Stimulated activated CD4-positive, alpha-beta T cell treated with anti-CD3 and anti-CD28 coated beads, Interleukin-12 subunit alpha, Interleukin-12 subunit beta, amount 100 ng/mL, for 4 hours (primary cell): ENCODE measurements at regions not wholly inside any gene's neighbourhood (a gene's known extent, or its start where the extent isn't known, plus 50 kb on each side); places are given as distances from the start of the nearest gene placed in this dataset.
"Not testable (repeated sequence)": the region's sequence is repeated elsewhere in the genome, so short reads cannot be mapped to it uniquely, and the experiment has no call there.

Experiments used
- DNase-seq: peaks from one replicate; pipeline ENCODE4 v3.0.0-alpha.2; 2020

DNA sequence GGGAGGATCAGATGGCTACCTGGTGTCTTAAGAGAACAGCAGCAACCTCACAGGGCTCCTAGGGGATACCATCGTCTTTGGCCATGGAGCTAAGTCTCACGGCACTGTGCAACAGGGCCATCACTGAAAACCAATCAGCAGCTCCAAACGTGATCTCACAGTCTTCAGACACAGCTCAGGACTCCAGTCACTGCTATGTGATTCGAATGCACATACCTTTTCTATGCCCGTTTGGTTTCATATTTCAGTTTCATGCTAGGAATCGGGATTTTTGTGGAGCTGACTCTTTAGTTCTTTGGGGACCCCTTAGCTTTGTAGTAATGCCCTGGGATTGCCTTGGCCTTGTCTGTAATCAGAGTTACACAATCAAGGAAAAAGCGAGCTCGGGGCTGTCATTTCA is 162.8 kb upstream of the CDH11 start:
- no peak for DNase-seq

DNA sequence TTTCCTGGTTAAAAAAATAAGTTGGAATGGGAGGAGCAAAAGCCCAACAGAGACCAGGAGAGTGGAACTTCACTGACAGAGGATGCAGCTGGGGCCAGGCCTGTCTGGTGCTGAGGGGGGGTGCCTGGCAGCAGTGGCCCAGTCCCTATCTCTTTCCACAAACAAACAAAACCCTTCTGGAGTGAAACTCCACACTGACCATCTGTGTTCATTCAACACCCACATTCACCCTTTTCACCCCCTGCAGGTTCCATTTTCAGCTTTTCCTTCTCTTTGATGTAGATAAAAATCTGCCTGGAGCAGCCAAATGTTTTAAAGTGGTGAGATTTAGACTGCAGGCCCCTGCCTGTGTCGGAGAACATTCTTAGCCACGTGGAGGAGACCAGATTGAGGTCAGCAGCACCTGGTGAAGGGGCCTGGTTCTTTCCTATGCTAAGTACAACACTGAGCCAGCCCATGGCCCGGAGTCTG is 161.4 kb upstream of the CDH11 start:
- no peak for DNase-seq

DNA sequence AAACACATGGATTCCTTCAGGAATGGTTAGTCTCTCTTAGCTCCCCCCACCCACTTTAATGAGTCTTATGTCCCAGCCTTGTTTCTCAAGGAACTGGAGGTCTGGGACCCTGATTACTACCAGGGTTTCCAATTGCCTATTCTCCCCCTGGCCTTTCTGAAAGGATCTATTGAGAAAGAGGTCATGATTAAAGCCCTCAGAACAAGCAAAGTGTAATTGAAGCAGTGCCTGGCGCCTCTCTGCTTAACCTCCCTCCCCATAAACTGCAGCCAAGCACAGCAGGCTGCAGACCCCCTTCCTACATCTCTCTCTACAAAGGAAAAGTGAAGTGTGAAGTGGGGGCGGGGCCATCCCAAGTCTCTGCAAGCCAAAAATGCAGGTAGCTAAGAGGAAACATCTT is 159.7 kb upstream of the CDH11 start:
- DNase-seq = no peak

DNA sequence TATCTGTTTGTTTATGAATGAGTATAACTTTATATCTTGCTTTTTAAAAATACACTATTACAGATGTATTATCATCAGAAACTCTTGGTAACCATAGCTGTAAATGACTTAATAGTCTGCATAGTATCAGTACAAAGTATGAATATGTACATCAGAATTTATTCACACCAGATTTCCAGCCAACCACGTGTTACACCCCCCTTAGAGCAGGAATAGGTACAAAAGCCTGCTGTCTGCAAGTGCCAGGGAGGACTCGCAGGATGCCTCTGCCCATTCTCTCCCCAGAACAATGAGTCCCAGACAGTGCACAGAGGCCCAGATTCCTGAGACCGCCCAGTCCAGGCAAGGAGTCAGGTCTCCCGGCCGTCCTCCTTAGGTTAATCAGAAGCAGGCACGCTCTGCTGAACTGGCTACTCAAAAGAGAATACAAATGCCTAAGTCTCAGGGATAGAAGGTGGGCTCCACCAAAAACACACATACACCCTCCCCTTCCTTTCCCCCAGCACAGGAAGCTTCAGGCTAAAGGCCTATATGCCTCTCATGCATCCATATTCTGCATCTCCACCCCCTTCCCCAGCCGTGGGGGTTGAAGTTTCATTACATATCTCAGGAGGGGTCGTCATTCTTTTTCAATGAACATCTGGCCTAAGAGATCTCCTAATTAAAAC is 159.1 kb upstream of the CDH11 start:
- DNase-seq = no peak

DNA sequence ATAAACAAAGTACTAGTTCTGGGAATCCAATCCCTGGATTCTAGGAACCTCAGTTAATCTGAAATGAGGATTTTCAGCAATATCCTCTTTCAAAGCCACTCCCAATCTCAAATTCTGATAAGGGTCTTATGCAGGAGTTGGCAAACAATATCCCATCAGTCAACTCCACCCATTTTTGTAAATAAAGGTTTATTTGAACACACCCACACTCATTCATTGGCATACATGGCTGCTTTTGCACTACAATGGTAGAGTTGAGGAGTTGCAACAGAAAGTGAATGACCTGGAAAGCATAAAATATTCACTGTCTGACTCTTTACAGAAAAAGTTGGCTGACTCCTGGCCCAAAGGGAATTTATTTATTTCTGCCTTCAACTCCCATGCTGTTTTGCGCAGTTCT is 157.7 kb upstream of the CDH11 start:
- DNase-seq = no peak

DNA sequence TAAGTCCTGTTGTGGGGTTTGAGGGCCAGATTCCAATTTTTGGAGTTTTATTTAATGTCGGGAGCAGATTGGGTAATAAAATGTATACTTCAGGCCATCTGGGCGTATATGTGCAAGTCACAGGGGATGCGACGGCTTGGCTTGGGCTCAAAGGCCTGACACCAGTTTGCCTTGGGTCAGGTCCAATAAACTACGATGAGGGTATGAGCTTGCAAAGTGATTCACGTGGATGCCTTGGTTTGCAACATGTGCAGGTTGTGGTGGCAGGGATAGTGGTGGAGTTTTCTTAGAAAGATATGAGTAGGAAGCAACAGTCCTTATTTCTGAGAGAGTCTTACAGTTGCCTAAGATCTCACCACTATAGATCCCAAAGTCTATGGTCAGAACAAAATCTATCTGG is 157.0 kb upstream of the CDH11 start:
- DNase-seq = no peak

DNA sequence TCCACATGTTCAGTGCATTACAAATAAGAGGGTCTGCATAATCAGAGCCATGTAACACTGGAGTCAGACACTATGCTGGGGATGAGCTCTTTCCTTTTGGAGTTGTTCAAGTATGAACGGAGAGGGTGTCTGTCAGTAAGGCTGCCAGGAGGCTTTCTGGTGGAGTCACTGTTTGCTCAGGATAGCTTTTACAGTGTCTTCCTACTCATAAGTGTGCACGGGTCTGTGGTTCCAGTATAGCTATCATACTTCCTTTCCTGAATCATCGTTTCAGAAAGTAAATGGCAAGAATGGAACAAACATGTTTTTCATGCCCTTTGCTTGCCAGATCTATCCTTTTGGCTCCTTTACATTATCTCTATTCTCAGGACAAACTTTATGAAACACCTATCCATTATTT is 152.7 kb upstream of the CDH11 start:
- no peak for DNase-seq

DNA sequence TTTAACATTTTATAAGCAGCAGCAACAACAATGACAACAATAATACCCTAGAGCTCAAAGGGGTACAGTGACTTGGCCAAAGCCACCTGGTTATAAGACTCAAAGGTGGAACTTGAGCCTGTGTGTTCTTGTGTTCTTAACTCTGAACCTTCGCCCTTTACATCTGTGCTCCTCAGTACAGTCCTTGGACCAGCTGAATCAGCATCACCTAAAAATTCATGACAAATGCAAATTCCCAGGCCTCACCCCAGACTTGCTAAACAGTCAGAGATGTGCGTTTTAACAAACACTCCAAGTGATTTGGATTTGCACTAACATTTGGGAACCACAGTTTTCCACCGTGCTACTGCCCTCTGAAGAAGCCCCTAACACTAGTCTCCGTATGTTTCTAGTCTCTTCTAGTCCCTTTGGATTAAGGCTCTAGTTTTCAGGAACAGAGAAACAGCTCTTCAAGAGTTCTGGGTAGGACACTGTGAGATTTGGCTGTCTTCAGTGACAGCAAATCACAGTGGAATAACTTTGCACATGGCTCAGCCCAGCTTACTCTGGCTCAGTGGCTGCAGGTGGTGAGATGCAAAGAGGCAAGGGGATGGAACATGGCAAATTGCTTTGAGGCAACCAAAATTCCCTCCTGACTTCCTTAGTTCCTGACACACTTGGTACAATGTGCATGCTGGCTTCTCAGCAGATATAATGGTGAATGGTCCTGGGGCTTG is 151.0 kb upstream of the CDH11 start:
- DNase-seq = no peak

DNA sequence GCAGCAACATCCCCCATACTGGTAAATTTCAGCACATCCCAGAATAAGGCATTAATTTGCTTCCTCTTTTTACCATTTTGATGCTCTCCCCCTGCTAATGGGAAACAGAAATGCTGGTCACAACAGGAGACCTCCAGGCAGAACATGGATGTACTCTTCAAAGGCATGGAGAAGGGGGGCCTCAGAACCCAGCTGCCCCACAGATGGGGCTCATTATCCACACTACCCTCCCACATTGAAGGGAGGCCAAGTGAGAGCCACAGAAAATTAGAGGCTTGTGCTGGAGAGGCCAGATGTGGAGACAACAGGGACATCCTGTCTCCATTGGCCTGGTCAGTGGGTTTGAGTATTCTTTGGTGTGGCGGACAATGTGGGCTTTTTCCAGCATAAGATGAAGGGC is 150.1 kb upstream of the CDH11 start:
- no peak for DNase-seq

DNA sequence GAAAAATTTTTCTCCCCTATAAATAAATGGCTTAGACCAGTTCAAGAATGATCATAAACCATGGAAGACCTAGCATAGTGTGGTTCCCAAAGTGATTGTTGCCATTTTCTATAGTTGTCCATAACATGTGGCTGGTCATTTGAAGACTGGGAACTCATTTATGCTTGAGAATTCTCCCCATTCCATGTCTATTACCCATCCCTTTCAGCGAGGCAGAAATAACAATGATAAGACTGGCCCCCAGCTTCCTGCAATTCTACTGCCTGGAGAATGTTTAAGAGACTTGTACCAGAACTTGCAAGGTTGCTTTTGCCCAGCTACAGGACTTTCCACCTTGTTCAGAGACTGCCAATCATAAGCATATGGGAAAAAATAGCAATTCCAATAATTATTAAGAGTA is 146.5 kb upstream of the CDH11 start:
- no peak for DNase-seq

DNA sequence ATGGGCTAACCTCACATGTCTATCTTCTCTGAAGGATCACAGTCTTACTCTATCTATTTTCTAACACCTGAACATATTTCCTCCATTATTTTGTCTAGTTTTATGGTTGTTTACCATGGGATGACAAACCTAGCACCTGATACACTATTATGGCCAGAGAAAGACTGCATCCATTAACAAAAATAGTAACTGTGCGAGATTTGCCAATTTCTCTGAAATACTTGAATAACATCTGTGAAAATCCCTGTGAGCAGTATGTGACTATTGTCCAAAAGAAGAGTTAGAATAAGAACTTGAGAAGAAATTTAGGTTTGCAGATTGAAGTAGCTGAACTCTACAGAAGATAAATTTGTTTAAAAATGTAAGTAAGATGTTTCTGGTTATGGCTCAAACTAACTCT is 142.0 kb upstream of the CDH11 start:
- DNase-seq = no peak

DNA sequence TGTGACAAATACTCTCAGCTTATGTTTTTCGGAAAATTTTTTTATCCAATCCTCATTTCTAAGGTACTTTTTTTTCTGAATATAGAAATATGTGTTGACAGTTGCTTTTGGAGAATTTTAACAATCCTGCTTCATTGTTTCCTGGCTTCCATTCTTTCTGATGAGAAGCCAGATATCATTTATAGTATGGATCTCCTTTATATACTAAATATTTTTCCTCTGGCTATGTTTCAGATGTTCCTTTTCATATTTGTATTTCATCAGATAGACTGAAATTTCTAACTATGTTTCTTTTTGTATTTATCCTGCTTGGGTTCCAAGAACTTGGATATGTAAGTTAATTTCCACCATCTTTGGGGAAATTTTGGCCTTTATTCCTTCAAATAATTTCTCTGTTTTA is 138.9 kb upstream of the CDH11 start:
- no peak for DNase-seq

DNA sequence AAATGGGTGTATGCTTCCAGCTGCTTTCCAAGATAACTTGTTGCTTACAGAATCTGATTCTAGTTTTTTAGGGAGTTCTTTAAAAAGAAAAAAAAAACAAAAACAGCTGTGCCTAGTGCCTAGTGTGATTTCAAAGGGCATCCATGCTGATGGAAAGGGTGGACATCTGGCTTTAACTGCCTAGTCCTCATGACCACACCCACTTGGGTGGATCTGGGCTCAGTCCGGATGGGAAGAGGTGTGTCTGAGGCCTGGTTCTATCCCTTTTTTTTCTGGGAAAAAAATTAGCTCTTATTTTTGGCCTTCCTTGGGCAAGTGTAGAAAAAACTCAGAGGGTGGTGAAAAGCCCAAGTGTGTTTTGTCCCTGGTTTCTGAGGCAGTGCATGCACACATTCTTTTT is 132.3 kb upstream of the CDH11 start:
- no peak for DNase-seq

DNA sequence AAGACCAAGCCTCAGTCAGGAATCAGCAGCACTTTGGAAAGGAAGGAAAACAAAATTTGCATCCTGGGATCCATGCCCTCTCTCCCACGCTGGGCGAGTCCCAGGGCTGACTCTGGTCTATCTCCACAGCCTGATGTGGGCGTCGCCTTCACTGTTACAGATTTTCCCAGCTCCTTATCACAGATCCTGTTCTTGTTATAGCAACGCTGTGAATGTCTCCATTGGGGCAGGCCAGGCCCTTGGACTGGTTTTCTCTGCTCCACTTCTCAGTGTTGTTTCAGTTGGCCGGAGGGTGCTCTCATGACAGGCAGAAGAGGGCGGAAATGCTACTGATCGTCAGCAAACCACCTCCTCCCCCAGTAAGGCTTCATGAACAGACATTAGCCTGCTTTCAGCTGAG is 127.9 kb upstream of the CDH11 start:
- DNase-seq = no peak

DNA sequence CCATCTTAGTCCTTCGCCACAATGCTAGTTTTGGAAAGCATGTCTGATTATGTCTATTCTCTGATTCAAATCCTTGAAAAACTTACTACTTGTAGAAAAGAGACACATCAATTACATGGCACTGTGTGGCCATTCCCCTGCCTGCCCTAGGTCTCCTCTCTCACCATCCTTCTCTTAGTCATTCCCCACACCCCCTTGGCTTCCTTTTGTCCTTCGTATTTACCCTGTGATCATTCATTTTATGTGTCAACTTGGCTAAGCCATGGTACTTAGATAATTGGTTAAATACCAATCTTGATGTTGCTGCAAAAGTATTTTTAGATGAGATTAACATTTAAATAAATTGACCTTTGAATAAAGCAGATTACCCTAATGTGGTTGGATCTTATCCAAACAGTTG is 122.9 kb upstream of the CDH11 start:
- no peak for DNase-seq

DNA sequence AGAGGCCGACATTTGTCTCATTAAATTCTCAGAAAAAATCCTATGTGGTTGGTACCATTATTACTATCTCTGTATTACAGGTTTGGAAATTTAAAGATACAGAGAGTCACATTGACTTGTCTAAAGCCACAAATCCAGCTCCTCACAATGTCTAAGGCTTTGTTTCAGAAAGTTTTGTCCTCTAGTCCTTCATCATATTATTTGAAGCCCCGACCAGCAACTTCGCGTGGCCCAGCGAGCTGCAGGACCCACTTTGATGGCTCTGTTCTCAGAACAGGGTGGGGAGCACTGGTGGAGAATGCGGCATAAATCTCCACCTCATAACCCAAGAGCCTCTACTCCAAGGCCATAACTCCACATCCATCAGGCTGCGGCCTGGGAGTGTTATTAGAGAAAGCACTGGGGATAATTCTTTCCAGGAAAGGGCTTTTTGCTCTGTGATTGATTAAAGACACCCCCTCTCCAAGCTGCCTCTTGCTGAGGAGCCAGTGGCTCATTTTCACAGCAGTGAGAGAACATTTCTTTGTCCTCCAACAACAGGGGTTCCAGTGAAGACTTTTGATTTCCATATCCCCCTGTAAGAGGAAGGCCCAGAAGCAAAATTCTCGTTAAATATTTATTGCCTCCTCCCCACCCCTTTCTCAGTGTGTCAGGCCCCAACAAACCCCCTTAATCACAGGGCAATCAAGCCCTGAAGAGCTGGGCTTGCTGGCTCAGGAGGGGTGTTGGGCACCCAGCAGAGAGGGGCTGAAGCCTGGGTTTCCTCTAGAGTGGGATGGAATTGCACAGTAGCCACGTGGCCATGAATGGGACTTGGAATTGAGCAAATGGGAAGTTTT is 113.7 kb upstream of the CDH11 start:
- no peak for DNase-seq

DNA sequence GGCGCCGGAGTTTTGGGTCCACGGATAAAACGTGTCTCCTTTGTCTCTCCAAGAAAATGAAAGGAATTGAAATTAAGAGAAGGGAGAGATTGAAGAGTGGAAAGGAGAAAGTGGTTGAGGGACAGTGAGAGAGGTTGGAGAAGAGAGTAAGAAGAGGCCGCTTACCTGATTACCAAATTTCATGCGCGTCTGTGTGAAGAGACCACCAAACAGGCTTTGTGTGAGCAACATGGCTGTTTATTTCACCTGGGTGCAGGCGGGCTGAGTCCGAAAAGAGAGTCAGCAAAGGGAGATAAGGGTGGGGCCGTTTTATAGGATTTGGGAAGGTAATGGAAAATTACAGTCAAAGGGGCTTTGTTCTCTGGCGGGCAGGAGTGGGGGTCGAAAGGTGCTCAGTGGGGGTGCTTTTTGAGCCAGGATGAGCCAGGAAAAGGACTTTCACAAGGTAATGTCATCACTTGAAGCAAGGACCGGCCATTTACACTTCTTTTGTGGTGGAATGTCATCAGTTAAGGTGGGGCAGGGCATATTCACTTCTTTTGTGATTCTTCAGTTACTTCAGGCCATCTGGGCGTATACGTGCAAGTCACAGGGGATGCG is 113.0 kb upstream of the CDH11 start:
- DNase-seq = not testable (repeated sequence)

DNA sequence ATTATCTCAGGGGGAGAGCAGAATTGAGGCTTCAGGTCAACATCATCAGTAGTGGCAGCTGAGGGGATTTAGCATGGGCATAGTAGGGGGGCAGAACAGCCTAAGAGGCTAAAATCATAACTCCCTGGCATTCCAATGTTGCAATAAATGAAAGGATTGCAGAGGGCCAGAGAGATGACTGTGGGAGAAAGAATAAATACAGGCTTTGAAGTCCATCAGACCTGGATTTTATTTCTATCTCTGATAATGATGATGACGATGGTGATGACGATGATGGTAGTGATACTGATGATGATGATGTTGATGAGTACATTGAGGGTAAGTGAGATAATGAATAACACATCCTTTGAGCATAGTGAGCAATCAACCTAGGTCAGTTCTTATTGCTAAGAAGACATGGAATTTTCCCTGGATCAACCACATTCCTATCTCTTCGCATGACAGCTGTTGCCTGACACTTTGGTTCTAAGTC is 107.4 kb upstream of the CDH11 start:
- no peak for DNase-seq

DNA sequence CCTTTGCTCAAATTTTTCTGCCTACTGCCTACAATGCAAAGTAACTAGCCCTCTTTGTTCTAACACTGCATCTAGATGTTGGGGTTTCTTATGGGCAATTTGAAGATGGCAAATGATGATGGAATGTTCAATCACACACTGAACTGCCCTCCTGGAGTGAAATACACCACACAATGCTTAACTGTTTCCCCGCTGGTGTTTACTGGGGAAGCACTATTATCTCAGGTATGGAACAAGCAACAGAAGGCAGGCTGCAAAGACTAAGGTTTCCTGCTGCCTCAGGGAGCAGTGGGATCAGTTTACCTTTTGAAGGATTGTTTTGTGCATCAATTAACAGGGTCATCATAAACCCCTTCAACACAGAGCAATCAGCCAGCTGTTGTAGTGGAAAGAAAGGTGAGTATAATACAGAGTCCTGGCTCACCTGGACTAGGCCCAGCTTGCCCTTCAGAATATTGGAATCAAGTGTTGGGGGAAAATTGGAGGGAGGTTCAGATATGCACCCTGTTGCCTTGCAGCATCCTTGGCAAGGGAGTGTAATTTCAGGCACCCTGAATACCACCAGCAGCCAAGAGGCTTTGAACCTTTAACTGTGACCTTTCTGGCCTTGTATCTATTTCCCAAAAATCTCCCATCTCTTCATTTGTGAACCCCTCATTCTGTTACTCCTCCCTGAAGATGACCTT is 105.4 kb upstream of the CDH11 start:
- no peak for DNase-seq

DNA sequence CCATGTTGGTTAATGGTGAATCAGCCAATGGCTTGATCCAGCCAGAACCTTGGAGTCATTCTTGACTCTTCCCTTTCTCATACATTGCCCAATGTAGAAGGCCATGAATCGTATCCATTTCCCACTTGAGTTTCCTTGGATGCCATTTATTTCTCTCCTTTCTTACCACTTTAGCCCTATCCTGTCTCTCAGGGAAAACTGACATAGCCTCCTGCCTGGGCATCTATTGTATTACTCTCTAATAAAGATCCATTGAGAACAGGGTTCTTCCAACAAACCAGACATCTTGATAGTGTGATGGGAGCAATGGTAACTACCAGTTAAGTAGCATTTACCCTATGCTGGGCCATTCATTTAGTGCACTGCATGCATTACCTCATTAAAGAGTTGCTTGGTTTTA is 104.2 kb upstream of the CDH11 start:
- no peak for DNase-seq

DNA sequence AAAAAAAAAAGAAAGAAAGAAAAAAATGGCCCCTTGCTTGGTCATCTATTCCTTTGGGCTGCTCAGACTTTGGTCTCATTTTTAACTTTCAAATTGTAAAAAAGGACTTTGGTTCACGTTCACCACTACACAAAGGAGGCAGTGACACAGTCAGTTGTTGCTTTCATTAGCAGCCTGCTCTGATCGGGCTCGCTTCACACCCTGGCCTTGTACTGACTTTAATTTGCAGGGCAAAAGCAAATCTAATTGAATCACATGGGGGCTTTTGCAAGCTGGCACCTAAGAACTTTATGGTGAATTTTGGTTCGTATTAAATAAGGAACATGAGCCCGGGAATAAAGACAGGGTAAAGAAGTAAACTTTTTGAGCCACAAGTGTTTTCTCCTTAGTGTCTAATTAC is 103.6 kb upstream of the CDH11 start:
- DNase-seq = no peak

DNA sequence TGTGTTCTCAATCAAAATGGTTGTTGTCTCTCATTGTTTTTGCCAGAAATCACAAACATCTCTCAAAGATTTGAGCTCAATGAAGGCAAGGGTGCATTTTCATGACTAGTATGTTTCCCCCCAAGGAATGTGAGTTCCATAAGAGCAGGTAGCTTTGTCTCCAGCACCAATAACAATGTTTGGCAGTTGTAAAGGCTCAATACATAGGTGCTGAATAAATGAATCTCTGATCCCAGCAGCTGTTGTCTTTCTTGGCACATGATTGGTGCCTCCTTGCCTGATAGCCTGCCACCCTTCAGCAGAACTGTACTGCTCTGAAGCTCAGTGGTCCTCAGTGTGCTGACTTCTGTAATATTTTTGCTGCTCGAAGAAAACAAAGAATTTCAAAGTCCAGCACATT is 103.1 kb upstream of the CDH11 start:
- DNase-seq = no peak

DNA sequence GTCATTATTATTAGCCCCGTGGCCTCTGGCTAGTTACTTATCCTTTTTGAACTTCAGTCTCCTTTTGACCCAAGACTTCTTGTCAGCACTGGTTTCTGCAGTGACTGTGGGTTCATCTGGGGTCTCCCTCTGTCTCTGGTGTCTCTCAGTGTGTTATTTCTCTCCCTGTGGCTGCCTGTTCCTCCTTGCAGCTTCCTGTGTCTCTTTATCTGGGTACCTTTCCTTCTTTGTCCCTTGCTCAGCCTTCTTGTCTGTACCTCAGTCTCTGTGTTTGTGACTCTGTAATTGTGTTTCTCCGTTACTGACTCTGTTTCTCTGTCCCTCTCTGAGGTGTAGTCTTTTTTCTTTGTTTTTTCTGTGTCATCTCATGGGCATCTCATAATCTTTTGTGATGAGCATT is 102.6 kb upstream of the CDH11 start:
- no peak for DNase-seq
